KMS-11 (cell line): ENCODE measurements at regions not wholly inside any gene's neighbourhood (a gene's known extent, or its start where the extent isn't known, plus 50 kb on each side); places are given as distances from the start of the nearest gene placed in this dataset.

Source experiments
- H2AFZ ChIP-seq: fragments of 200-600 bp; sonication (generic); 2 replicates; pipeline ENCODE4 v1.6.1; 2016; ENCODE audit warnings: antibody characterized with exemption, mixed run types, low read depth
- H3K27ac ChIP-seq: fragments of 200-600 bp; sonication (generic); 2 replicates; pipeline ENCODE4 v1.6.1; 2016; ENCODE audit warnings: mild to moderate bottlenecking, mixed run types
- H3K27me3 ChIP-seq: fragments of 200-600 bp; sonication (generic); 2 replicates; pipeline ENCODE4 v1.6.1; 2017; ENCODE audit warnings: mild to moderate bottlenecking, low read depth, mixed run types, moderate library complexity; ENCODE audit not compliant: insufficient read depth
- H3K36me3 ChIP-seq: fragments of 200-600 bp; sonication (generic); 2 replicates; pipeline ENCODE4 v1.6.1; 2017; ENCODE audit warnings: mild to moderate bottlenecking, mixed run types; ENCODE audit not compliant: insufficient read depth
- H3K4me1 ChIP-seq: fragments of 200-600 bp; sonication (generic); 2 replicates; pipeline ENCODE4 v1.6.1; 2016; ENCODE audit warnings: mild to moderate bottlenecking, low read depth, mixed run types; ENCODE audit not compliant: poor library complexity, severe bottlenecking
- H3K4me2 ChIP-seq: fragments of 200-600 bp; sonication (generic); 2 replicates; pipeline ENCODE4 v1.7.0; 2016; ENCODE audit warnings: mild to moderate bottlenecking, mixed run types
- H3K4me3 ChIP-seq: fragments of 200-600 bp; sonication (generic); IDR thresholded peaks from 2 replicates; pipeline ENCODE4 v1.6.1; 2017; ENCODE audit warnings: low read depth, low read length, mixed read lengths; ENCODE audit not compliant: insufficient read depth
- H3K79me2 ChIP-seq: fragments of 200-600 bp; sonication (generic); 2 replicates; pipeline ENCODE4 v1.6.1; 2016; ENCODE audit warnings: low read depth, mixed run types; ENCODE audit not compliant: insufficient read depth
- H3K9ac ChIP-seq: fragments of 200-600 bp; sonication (generic); 2 replicates; pipeline ENCODE4 v1.6.1; 2016; ENCODE audit warnings: mild to moderate bottlenecking, mixed run types
- H4K20me1 ChIP-seq: fragments of 200-600 bp; sonication (generic); 2 replicates; pipeline ENCODE4 v1.6.1; 2016; ENCODE audit warnings: mild to moderate bottlenecking, mixed run types; ENCODE audit not compliant: insufficient read depth
- TF ChIP-seq, protein P1 (sequence below): fragments of 200-600 bp; sonication (generic); conservative IDR thresholded peaks from 2 replicates; pipeline ENCODE4 v1.6.1; 2017; ENCODE audit warnings: low read depth, mild to moderate bottlenecking, antibody characterized with exemption, low read length, moderate library complexity, mixed read lengths

DNA sequence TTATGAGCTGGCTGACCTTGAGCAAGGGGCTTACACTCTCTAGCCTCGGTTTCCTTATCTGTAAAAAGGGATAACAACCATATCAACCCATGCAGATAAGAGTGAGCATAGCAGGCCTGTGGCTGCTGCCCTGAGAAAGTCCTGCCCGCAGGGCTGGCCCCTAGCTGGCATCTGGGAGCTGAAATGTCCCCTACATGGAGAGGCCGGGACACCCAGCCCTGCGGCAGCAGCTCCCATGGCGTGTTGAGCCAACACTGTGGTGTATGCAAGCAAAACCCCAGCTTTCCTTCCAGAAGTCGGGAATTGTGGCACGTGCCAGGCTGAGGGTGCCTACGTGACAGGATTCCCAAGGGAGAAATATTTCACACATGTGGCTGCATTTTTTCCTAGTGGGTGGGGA is 358.9 kb downstream of the CTTN start:
- Histone ChIP-seq H3K4me3 (no peak overlapping the region), H3K79me2 (no peaks in the 10 kb centered on the region), H3K4me1 (no peaks in the 10 kb centered on the region), H3K9ac (no peak overlapping the region), H2AFZ (no peak overlapping the region), H3K27ac (no peak overlapping the region), H4K20me1 (no peaks in the 10 kb centered on the region), H3K36me3 (no peaks in the 10 kb centered on the region), H3K4me2 (no peak overlapping the region), H3K27me3 (peaks cover 3% of the 10 kb centered on the region; the same call in 1 of the 2 replicates)
- TF ChIP-seq, protein P1, sequence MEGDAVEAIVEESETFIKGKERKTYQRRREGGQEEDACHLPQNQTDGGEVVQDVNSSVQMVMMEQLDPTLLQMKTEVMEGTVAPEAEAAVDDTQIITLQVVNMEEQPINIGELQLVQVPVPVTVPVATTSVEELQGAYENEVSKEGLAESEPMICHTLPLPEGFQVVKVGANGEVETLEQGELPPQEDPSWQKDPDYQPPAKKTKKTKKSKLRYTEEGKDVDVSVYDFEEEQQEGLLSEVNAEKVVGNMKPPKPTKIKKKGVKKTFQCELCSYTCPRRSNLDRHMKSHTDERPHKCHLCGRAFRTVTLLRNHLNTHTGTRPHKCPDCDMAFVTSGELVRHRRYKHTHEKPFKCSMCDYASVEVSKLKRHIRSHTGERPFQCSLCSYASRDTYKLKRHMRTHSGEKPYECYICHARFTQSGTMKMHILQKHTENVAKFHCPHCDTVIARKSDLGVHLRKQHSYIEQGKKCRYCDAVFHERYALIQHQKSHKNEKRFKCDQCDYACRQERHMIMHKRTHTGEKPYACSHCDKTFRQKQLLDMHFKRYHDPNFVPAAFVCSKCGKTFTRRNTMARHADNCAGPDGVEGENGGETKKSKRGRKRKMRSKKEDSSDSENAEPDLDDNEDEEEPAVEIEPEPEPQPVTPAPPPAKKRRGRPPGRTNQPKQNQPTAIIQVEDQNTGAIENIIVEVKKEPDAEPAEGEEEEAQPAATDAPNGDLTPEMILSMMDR = no peak

DNA sequence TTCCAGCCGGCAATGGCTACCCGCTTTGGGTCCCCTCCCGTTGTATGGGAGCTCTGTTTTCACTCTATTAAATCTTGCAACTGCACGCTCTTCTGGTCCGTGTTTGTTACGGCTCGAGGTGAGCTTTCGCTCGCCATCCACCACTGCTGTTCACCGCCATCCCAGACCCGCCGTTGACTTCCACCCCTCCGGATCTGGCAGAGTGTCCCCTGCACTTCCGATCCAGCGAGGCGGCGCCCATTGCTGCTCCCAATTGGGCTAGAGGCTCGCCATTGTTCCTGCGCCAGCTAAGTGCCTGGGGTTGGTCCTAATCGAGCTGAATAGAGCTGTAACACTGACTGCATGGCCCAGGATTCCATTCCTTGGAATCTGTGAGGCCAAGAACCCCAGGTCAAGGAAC is 359.9 kb downstream of the CTTN start:
- Histone ChIP-seq H3K4me1 (no peaks in the 10 kb centered on the region), H3K4me3 (no peak overlapping the region), H3K79me2 (no peaks in the 10 kb centered on the region), H3K4me2 (no peak overlapping the region), H3K36me3 (no peaks in the 10 kb centered on the region), H3K9ac (no peak overlapping the region), H3K27ac (no peak overlapping the region), H2AFZ (no peak overlapping the region), H3K27me3 (peaks cover 3% of the 10 kb centered on the region; the same call in 1 of the 2 replicates), H4K20me1 (no peaks in the 10 kb centered on the region)
- TF ChIP-seq, protein P1 = no peak

DNA sequence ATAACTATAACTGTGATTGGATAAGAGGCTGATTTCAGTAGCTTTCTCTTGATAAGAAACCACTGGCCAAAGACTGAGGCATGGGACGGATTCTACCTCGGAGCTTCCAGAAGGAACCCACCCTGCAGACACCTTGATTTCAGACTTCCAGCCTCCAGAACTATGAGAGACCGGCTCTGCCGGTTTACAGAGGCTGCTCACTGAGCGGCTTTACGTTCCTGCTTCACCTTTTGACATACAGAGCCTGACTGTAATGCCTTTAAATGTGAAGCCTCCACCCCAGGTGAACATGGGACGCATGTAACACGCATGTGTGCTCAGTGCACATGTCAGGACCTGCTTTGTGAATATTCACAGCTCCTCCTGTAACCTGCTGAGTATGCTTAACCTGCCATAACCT is 361.5 kb downstream of the CTTN start:
- Histone ChIP-seq H3K27ac (no peak overlapping the region), H3K79me2 (no peaks in the 10 kb centered on the region), H3K36me3 (no peaks in the 10 kb centered on the region), H4K20me1 (no peaks in the 10 kb centered on the region), H3K9ac (no peak overlapping the region), H3K4me3 (no peak overlapping the region), H3K4me2 (no peak overlapping the region), H3K4me1 (no peaks in the 10 kb centered on the region), H3K27me3 (peaks cover 3% of the 10 kb centered on the region; the same call in 1 of the 2 replicates), H2AFZ (no peak overlapping the region)
- TF ChIP-seq, protein P1 = no peak

- Histone ChIP-seq H3K4me2 (no peak overlapping the region), H2AFZ (no peak overlapping the region)
- TF ChIP-seq, protein P1 = no peak
These were observed 362.2 kb downstream of the CTTN start for GRCh38 chr11:70760416-70761020.

More at GRCh38 chr11:70760416-70761020, 362.2 kb downstream of the CTTN start:
- Histone ChIP-seq H3K27me3 (peaks cover 3% of the 10 kb centered on the region; the same call in 1 of the 2 replicates), H3K9ac (no peak overlapping the region), H4K20me1 (no peaks in the 10 kb centered on the region), H3K36me3 (no peaks in the 10 kb centered on the region), H3K4me3 (no peak overlapping the region), H3K27ac (no peak overlapping the region), H3K4me1 (no peaks in the 10 kb centered on the region), H3K79me2 (no peaks in the 10 kb centered on the region)
